K562 (cell line): ENCODE measurements at regions not wholly inside any gene's neighbourhood (a gene's known extent, or its start where the extent isn't known, plus 50 kb on each side); places are given as distances from the start of the nearest gene placed in this dataset.

Experiments used
- GTF2A2 ChIP-seq: IDR thresholded peaks from 2 replicates; pipeline ENCODE4 v1.6.1; 2016; ENCODE audit warnings: mild to moderate bottlenecking, missing genetic modification characterization, missing compliant biosample characterization
- HBP1 ChIP-seq: fragments of 450-650 bp; formaldehyde crosslinking; IDR thresholded peaks from 2 replicates; pipeline ENCODE4 v1.4.0; 2022; ENCODE audit warnings: missing genetic modification characterization
- KLF1 ChIP-seq: fragments of 450-650 bp; IDR thresholded peaks from 2 replicates; pipeline ENCODE4 v1.6.1; 2016; ENCODE audit warnings: missing genetic modification characterization, missing compliant biosample characterization
- KLF13 ChIP-seq: fragments of 450-650 bp; IDR thresholded peaks from 2 replicates; pipeline ENCODE4 v1.6.1; 2016; ENCODE audit warnings: missing genetic modification characterization, low read depth, mild to moderate bottlenecking, missing compliant biosample characterization, moderate library complexity, borderline replicate concordance
- NFIC ChIP-seq: fragments of 450-650 bp; IDR thresholded peaks from 2 replicates; pipeline ENCODE4 v1.6.1; 2017; ENCODE audit warnings: mild to moderate bottlenecking, inconsistent platforms
- PPARD ChIP-seq: fragments of 250-450 bp; sonication (Bioruptor Pico); IDR thresholded peaks from 2 replicates; pipeline ENCODE4 v1.8.0; 2022; ENCODE audit warnings: inconsistent platforms, mild to moderate bottlenecking, moderate library complexity
- PRMT5 ChIP-seq: sonication (generic); formaldehyde crosslinking; IDR thresholded peaks from 2 replicates; pipeline ENCODE4 v1.5.0; 2020; ENCODE audit warnings: missing genetic modification reagents
- SNIP1 ChIP-seq: fragments of 450-650 bp; IDR thresholded peaks from 2 replicates; pipeline ENCODE4 v1.7.1; 2017; ENCODE audit warnings: low read depth, mild to moderate bottlenecking
- SRSF1 ChIP-seq: fragments of 200-400 bp; formaldehyde crosslinking; IDR thresholded peaks from 2 replicates; pipeline ENCODE4 v1.6.1; 2017; ENCODE audit warnings: mild to moderate bottlenecking, low read depth, low read length, moderate library complexity
- TEAD4 ChIP-seq, 2 experiments: sonication (generic) in 1 of 2; formaldehyde crosslinking in 1 of 2; IDR thresholded peaks; 2 replicates each; pipeline versions ENCODE4 v1.6.1 to v1.8.0; 2012 to 2022; ENCODE audit warnings: borderline replicate concordance in 1 of 2, inconsistent platforms in 1 of 2, low read length in 1 of 2, mild to moderate bottlenecking in 1 of 2, missing genetic modification reagents in 1 of 2
- ZNF124 ChIP-seq: sonication (generic); formaldehyde crosslinking; IDR thresholded peaks from 2 replicates; pipeline ENCODE4 v1.8.1; 2022; ENCODE audit warnings: missing genetic modification reagents
- ZNF175 ChIP-seq: fragments of 200-800 bp; sonication (Bioruptor generic); IDR thresholded peaks from 2 replicates; pipeline ENCODE4 v1.6.1; 2016; ENCODE audit warnings: low read depth, mild to moderate bottlenecking, missing genetic modification characterization, missing compliant biosample characterization
- ZNF407 ChIP-seq: fragments of 450-650 bp; IDR thresholded peaks from 2 replicates; pipeline ENCODE4 v1.6.1; 2016; ENCODE audit warnings: low read depth
- ZNF75A ChIP-seq: fragments of 450-650 bp; formaldehyde crosslinking; IDR thresholded peaks from 2 replicates; pipeline ENCODE4 v1.4.0; 2020; ENCODE audit warnings: mild to moderate bottlenecking
- ZNF780A ChIP-seq: fragments of 250-450 bp; sonication (Bioruptor Pico); IDR thresholded peaks from 2 replicates; pipeline ENCODE4 v1.5.0; 2021; ENCODE audit warnings: mild to moderate bottlenecking
- TF ChIP-seq, protein P1 (sequence below): fragments of 250-450 bp; sonication (Bioruptor Pico); IDR thresholded peaks from 2 replicates; pipeline ENCODE4 v1.5.0; 2020; ENCODE audit warnings: mild to moderate bottlenecking, borderline replicate concordance

DNA sequence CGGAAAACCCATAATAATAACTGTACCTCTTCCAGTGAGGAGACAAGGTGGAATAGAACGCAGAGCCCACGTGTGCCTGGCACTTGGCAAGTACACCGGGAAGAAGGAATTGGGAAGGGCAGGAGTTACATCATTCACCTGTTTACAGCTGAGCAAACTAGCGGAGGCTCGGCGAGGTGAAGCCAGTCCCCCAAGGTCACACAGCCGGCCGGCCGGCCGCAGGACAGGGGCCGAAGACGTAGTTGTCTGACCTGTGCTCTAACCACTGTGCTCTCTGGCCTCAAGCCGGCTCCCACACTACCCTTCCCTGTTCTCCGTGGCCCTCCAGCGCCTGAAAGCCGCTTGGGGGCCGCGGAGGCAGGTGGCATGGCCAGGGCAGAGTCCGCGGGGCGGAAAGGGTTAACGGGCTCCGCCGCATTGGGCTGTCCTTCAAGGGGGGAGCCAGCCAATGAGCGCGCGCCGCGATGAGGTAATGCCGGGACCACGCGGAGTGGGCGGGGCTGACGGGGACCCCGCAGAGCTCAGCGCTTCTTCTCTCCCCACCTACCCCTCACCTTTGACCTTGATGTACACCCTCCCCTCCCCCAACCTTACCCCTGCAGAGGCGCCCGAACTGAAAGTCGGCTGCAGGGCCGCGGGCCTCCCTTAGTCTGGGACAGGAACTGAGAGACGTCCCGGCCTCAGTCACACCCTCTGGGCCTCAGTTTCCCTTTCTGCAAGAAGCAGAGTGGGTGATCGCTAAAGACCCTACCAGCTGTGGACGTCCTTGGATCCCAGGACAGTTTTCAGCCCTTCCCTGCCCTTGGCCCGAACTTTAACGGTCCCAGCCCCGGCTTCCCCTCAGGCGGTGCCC is 125.1 kb downstream of the C9orf50 start (continued):
- no peak for TF ChIP-seq GTF2A2 (tag)
- peak; percentile 9; the same call in 1 of the 2 replicates for TF ChIP-seq KLF13 (tag)
- no peak for TF ChIP-seq ZNF75A (CRISPR knock-in tag)
- TF ChIP-seq SRSF1 = no peak
- no peak for TF ChIP-seq HBP1 (CRISPR knock-in tag)
- TF ChIP-seq, protein P1, sequence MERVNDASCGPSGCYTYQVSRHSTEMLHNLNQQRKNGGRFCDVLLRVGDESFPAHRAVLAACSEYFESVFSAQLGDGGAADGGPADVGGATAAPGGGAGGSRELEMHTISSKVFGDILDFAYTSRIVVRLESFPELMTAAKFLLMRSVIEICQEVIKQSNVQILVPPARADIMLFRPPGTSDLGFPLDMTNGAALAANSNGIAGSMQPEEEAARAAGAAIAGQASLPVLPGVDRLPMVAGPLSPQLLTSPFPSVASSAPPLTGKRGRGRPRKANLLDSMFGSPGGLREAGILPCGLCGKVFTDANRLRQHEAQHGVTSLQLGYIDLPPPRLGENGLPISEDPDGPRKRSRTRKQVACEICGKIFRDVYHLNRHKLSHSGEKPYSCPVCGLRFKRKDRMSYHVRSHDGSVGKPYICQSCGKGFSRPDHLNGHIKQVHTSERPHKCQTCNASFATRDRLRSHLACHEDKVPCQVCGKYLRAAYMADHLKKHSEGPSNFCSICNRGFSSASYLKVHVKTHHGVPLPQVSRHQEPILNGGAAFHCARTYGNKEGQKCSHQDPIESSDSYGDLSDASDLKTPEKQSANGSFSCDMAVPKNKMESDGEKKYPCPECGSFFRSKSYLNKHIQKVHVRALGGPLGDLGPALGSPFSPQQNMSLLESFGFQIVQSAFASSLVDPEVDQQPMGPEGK (CRISPR knock-in tag) = no peak
- no peak; the same call in 1 of the 2 replicates for TF ChIP-seq TEAD4 (IDR thresholded peaks at IDR 0.05; ENCODE audit: low read length)
- no peak for TF ChIP-seq TEAD4 (CRISPR knock-in tag; IDR thresholded peaks at IDR 0.05; ENCODE audit: borderline replicate concordance)
- no peak for TF ChIP-seq NFIC
- no peak for TF ChIP-seq ZNF124 (CRISPR knock-in tag)
- TF ChIP-seq PRMT5 (CRISPR knock-in tag) = no peak
- peak; percentile 28; the same call in 1 of the 2 replicates for TF ChIP-seq ZNF175 (CRISPR knock-in tag)
- TF ChIP-seq PPARD (CRISPR knock-in tag) = no peak
- TF ChIP-seq SNIP1 = no peak
- TF ChIP-seq ZNF407 = no peak
- no peak for TF ChIP-seq KLF1 (tag)
- TF ChIP-seq ZNF780A (CRISPR knock-in tag) = no peak
